NB4 (cell line): ENCODE measurements at regions not wholly inside any gene's neighbourhood (a gene's known extent, or its start where the extent isn't known, plus 50 kb on each side); places are given as distances from the start of the nearest gene placed in this dataset.

Experiments
- POLR2A ChIP-seq: IDR thresholded peaks from 2 replicates; pipeline ENCODE4 v1.6.1; 2011; ENCODE audit warnings: mild to moderate bottlenecking; ENCODE audit not compliant: insufficient read length; ENCODE audit errors: extremely low read depth
- TF ChIP-seq, protein P1 (sequence below): IDR thresholded peaks from one replicate; pipeline ENCODE4 v1.5.1; 2012; ENCODE audit warnings: low read depth, low read length

- TF ChIP-seq, protein P1, sequence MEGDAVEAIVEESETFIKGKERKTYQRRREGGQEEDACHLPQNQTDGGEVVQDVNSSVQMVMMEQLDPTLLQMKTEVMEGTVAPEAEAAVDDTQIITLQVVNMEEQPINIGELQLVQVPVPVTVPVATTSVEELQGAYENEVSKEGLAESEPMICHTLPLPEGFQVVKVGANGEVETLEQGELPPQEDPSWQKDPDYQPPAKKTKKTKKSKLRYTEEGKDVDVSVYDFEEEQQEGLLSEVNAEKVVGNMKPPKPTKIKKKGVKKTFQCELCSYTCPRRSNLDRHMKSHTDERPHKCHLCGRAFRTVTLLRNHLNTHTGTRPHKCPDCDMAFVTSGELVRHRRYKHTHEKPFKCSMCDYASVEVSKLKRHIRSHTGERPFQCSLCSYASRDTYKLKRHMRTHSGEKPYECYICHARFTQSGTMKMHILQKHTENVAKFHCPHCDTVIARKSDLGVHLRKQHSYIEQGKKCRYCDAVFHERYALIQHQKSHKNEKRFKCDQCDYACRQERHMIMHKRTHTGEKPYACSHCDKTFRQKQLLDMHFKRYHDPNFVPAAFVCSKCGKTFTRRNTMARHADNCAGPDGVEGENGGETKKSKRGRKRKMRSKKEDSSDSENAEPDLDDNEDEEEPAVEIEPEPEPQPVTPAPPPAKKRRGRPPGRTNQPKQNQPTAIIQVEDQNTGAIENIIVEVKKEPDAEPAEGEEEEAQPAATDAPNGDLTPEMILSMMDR, result no peak
- no peak for TF ChIP-seq POLR2A
Observed at GRCh38 chr17:72215490-72215889, 94.7 kb downstream of the SOX9 start.
